SK-N-SH (cell line): ENCODE measurements at regions not wholly inside any gene's neighbourhood (a gene's known extent, or its start where the extent isn't known, plus 50 kb on each side); places are given as distances from the start of the nearest gene placed in this dataset.
A peak's percentile ranks its signal among the peaks of the same experiment; 100 is the strongest.

Experiments
- ELF1 ChIP-seq: IDR thresholded peaks from 2 replicates; pipeline ENCODE4 v1.4.0; 2012
- EP300 ChIP-seq, 2 experiments: IDR thresholded peaks; 2 replicates each; pipeline versions ENCODE4 v1.4.0 to v1.6.1; 2012; ENCODE audit warnings: borderline replicate concordance in 1 of 2, low read depth in 1 of 2, low read length in 1 of 2
- EZH2phosphoT487 ChIP-seq: fragments of 200-600 bp; sonication (generic); IDR thresholded peaks from 2 replicates; pipeline ENCODE4 v1.6.1; 2017; ENCODE audit warnings: low read depth, mixed run types, mild to moderate bottlenecking, antibody characterized with exemption, moderate library complexity, borderline replicate concordance
- FOSL2 ChIP-seq: IDR thresholded peaks from 2 replicates; pipeline ENCODE4 v1.4.0; 2012; ENCODE audit warnings: low read depth, mild to moderate bottlenecking, moderate library complexity, borderline replicate concordance
- FOXM1 ChIP-seq: IDR thresholded peaks from 2 replicates; pipeline ENCODE4 v1.4.0; 2012; ENCODE audit warnings: low read depth, mild to moderate bottlenecking
- GATA2 ChIP-seq: sonication (generic); formaldehyde crosslinking; IDR thresholded peaks from 2 replicates; pipeline ENCODE4 v1.5.0; 2020; ENCODE audit warnings: mild to moderate bottlenecking, missing genetic modification reagents
- IRF3 ChIP-seq: fragments of 150-350 bp; IDR thresholded peaks from 2 replicates; pipeline ENCODE4 v1.6.1; 2016; ENCODE audit warnings: mild to moderate bottlenecking, low read depth, low read length
- JUND ChIP-seq: IDR thresholded peaks from 2 replicates; pipeline ENCODE4 v1.4.0; 2012
- MAX ChIP-seq: IDR thresholded peaks from 2 replicates; pipeline ENCODE4 v1.4.0; 2012; ENCODE audit warnings: low read depth
- NFIC ChIP-seq: IDR thresholded peaks from 2 replicates; pipeline ENCODE4 v1.4.0; 2012; ENCODE audit warnings: borderline replicate concordance
- PBX3 ChIP-seq: IDR thresholded peaks from 2 replicates; pipeline ENCODE4; 2012
- POLR2AphosphoS5 ChIP-seq: IDR thresholded peaks from 2 replicates; pipeline ENCODE4 v1.6.1; 2012; ENCODE audit warnings: low read depth, low read length
- RAD21 ChIP-seq: IDR thresholded peaks from 2 replicates; pipeline ENCODE4 v1.6.1; 2012; ENCODE audit warnings: mild to moderate bottlenecking, low read length
- REST ChIP-seq: IDR thresholded peaks from 2 replicates; pipeline ENCODE4 v1.6.1; 2012; ENCODE audit warnings: mild to moderate bottlenecking, low read depth, low read length, moderate library complexity
- RXRA ChIP-seq: IDR thresholded peaks from 2 replicates; pipeline ENCODE4 v1.4.0; 2012; ENCODE audit warnings: low read depth, mild to moderate bottlenecking, borderline replicate concordance
- SIN3A ChIP-seq: IDR thresholded peaks from 2 replicates; pipeline ENCODE4 v1.6.1; 2012; ENCODE audit warnings: low read depth, mild to moderate bottlenecking, low read length, moderate library complexity, borderline replicate concordance
- TAF1 ChIP-seq: IDR thresholded peaks from 2 replicates; pipeline ENCODE4 v1.6.1; 2012; ENCODE audit warnings: low read depth, mild to moderate bottlenecking, low read length, moderate library complexity, borderline replicate concordance
- TCF12 ChIP-seq: IDR thresholded peaks from 2 replicates; pipeline ENCODE4 v1.4.0; 2012
- TEAD4 ChIP-seq: IDR thresholded peaks from 2 replicates; pipeline ENCODE4 v1.4.0; 2012; ENCODE audit warnings: mild to moderate bottlenecking, borderline replicate concordance; ENCODE audit not compliant: insufficient read depth
- USF1 ChIP-seq: IDR thresholded peaks from 2 replicates; pipeline ENCODE4 v1.4.0; 2012; ENCODE audit warnings: low read depth, borderline replicate concordance
- USF2 ChIP-seq: fragments of 150-350 bp; IDR thresholded peaks from 2 replicates; pipeline ENCODE4 v1.6.1; 2017; ENCODE audit warnings: antibody characterized with exemption, low read length, low read depth, borderline replicate concordance
- YY1 ChIP-seq: IDR thresholded peaks from 2 replicates; pipeline ENCODE4 v1.4.0; 2012; ENCODE audit warnings: low read depth, mild to moderate bottlenecking
- ZBTB33 ChIP-seq: IDR thresholded peaks from 2 replicates; pipeline ENCODE4 v1.4.0; 2012; ENCODE audit warnings: low read depth, borderline replicate concordance

GRCh38 chr5:74326571-74327338, 313.8 kb downstream of the ENC1 start (continued):
- TF ChIP-seq ZBTB33 (no peak), FOSL2 (peak; percentile 91), IRF3 (no peak), MAX (peak; percentile 64; the same call in 1 of the 2 replicates), REST (peak; percentile 30; the same call in 1 of the 2 replicates), RXRA (peak; percentile 81; the same call in 1 of the 2 replicates), RAD21 (no peak), USF1 (no peak), YY1 (0 out of 2 replicates have a peak, but pooled peaks have one; percentile 36), SIN3A (peak; percentile 75; the same call in 1 of the 2 replicates), TAF1 (0 out of 2 replicates have a peak, but pooled peaks have one; percentile 3), ELF1 (no peak), JUND (peak; percentile 94), USF2 (no peak), TCF12 (peak; percentile 89), PBX3 (peak; percentile 91), POLR2AphosphoS5 (peak; percentile 77; the same call in 1 of the 2 replicates), FOXM1 (peak; percentile 66), TEAD4 (peak; percentile 74; the same call in 1 of the 2 replicates), EZH2phosphoT487 (no peak), EP300 (IDR thresholded peaks at IDR 0.05; ENCODE audit: borderline replicate concordance in 1 of 2, low read depth in 1 of 2, low read length in 1 of 2) (peak in 1 of 2 experiments; percentile 83; a peak in 2 of 4 replicates), GATA2 (CRISPR knock-in tag) (no peak), NFIC (peak; percentile 97)
